ENCODE measurements at regions not wholly inside any gene's neighbourhood (a gene's known extent, or its start where the extent isn't known, plus 50 kb on each side); places are given as distances from the start of the nearest gene placed in this dataset.
A peak's percentile ranks its signal among the peaks of the same experiment; 100 is the strongest.

DNA sequence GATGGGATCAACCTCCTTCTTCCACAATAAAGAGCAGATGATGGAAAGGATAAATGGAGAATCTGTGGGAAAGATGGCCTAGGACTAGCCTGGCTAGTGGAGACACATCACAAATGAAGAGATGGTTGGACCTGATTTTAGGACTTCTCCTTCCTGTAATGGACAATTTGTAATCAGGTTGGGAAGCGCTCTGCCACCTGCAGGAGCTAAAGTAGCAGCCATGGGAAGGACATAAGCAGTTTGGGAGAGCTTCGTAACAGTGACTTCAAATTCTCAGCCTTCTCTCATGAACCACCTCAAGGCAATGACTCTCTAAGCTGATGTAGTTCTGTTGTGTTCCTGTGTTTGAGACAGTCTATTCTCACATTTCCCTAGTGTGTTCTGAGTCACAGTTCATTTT, 137.9 kb upstream of the BMP2 start:
- Histone ChIP-seq H2AFZ (ENCODE audit: low read depth, low read length) (no peak overlapping the region), H3K4me2 (ENCODE audit: low read length) (no peak overlapping the region), H3K36me3 (replicated peaks; ENCODE audit: low read depth, low read length) (no peaks in the 10 kb centered on the region), H3K9ac (ENCODE audit: low read length) (no peak overlapping the region), H3K79me2 (ENCODE audit: low read length) (no peaks in the 10 kb centered on the region), H3K4me1 (ENCODE audit: low read length) (no peaks in the 10 kb centered on the region), H3K27me3 (ENCODE audit: low read depth, low read length) (0 out of 2 replicates have a peak, but pooled peaks cover 5% of the 10 kb centered on the region), H3K9me3 (ENCODE audit: insufficient read depth, low read length) (no peaks in the 10 kb centered on the region), H3K4me3 (ENCODE audit: low read length) (no peak overlapping the region), H3K27ac (ENCODE audit: low read length) (no peak overlapping the region), H4K20me1 (ENCODE audit: insufficient read depth, low read length) (no peaks in the 10 kb centered on the region)
- no peak for TF ChIP-seq EZH2phosphoT487 (IDR thresholded peaks at IDR 0.05; ENCODE audit: low read depth)
- TF ChIP-seq, protein P1, sequence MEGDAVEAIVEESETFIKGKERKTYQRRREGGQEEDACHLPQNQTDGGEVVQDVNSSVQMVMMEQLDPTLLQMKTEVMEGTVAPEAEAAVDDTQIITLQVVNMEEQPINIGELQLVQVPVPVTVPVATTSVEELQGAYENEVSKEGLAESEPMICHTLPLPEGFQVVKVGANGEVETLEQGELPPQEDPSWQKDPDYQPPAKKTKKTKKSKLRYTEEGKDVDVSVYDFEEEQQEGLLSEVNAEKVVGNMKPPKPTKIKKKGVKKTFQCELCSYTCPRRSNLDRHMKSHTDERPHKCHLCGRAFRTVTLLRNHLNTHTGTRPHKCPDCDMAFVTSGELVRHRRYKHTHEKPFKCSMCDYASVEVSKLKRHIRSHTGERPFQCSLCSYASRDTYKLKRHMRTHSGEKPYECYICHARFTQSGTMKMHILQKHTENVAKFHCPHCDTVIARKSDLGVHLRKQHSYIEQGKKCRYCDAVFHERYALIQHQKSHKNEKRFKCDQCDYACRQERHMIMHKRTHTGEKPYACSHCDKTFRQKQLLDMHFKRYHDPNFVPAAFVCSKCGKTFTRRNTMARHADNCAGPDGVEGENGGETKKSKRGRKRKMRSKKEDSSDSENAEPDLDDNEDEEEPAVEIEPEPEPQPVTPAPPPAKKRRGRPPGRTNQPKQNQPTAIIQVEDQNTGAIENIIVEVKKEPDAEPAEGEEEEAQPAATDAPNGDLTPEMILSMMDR (IDR thresholded peaks at IDR 0.05; ENCODE audit: low read depth, low read length) = no peak

DNA sequence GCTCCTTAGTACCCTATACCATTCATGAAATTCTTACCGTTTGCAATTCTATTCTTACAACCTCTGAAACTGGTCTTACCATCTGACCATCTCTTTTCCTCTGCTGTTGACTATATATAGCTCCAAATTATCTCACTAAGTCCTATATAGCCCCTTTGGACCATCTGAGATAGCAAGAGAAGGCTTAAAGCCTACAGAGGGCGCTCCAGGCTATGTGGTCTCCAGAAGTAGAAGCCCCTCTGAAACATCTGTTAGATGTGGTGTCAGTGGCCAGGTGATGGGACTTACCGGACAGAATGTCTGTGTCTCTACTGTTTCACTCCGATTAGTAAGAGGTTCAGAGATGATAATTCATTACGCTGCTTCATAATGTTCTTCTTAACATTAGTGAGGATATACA, 140.7 kb upstream of the BMP2 start:
- no peak overlapping the region for H3K4me3 ChIP-seq (ENCODE audit: low read length)
- TF ChIP-seq, protein P1 (IDR thresholded peaks at IDR 0.05; ENCODE audit: low read depth, low read length) = peak; percentile 17; the same call in 1 of the 2 replicates
- no peak for TF ChIP-seq EZH2phosphoT487 (IDR thresholded peaks at IDR 0.05; ENCODE audit: low read depth)
- H3K9me3 ChIP-seq (ENCODE audit: insufficient read depth, low read length) = no peaks in the 10 kb centered on the region
- H3K36me3 ChIP-seq (replicated peaks; ENCODE audit: low read depth, low read length) = no peaks in the 10 kb centered on the region
- H2AFZ ChIP-seq (ENCODE audit: low read depth, low read length) = no peak overlapping the region
- H3K79me2 ChIP-seq (ENCODE audit: low read length) = no peaks in the 10 kb centered on the region
- no peaks in the 10 kb centered on the region for H4K20me1 ChIP-seq (ENCODE audit: insufficient read depth, low read length)
- no peak overlapping the region for H3K4me2 ChIP-seq (ENCODE audit: low read length)
- H3K9ac ChIP-seq (ENCODE audit: low read length) = no peak overlapping the region
- H3K27me3 ChIP-seq (ENCODE audit: low read depth, low read length) = no peaks in the 10 kb centered on the region
- no peaks in the 10 kb centered on the region for H3K4me1 ChIP-seq (ENCODE audit: low read length)
- H3K27ac ChIP-seq (ENCODE audit: low read length) = no peak overlapping the region

DNA sequence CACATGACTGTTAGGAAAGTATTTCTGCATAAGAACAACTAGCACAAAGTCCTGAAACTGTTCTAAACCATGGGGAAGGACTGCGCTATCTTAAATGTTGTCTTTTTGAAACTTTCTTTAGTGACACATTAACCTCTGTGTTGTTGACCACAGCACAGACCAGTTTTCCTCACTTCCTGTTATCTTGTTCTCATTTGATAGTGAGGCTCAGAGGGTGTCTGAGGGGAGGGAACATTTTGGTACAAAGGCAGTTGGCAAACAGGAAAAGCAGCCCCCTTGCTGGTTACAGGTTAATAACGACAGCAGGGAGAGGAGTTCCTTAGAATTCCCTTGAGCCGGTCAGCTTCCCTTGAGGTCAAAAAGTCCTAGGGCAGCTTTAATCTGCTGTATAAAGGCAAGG, 143.5 kb upstream of the BMP2 start:
- Histone ChIP-seq H3K27me3 (ENCODE audit: low read depth, low read length) (no peaks in the 10 kb centered on the region), H3K27ac (ENCODE audit: low read length) (no peak overlapping the region), H3K9ac (ENCODE audit: low read length) (no peak overlapping the region), H3K4me1 (ENCODE audit: low read length) (no peaks in the 10 kb centered on the region), H3K9me3 (ENCODE audit: insufficient read depth, low read length) (no peaks in the 10 kb centered on the region), H3K4me3 (ENCODE audit: low read length) (no peak overlapping the region), H3K79me2 (ENCODE audit: low read length) (no peaks in the 10 kb centered on the region), H3K4me2 (ENCODE audit: low read length) (no peak overlapping the region), H3K36me3 (replicated peaks; ENCODE audit: low read depth, low read length) (no peaks in the 10 kb centered on the region), H4K20me1 (ENCODE audit: insufficient read depth, low read length) (no peaks in the 10 kb centered on the region), H2AFZ (ENCODE audit: low read depth, low read length) (no peak overlapping the region)
- no peak for TF ChIP-seq EZH2phosphoT487 (IDR thresholded peaks at IDR 0.05; ENCODE audit: low read depth)
- TF ChIP-seq, protein P1 (IDR thresholded peaks at IDR 0.05; ENCODE audit: low read depth, low read length) = no peak

DNA sequence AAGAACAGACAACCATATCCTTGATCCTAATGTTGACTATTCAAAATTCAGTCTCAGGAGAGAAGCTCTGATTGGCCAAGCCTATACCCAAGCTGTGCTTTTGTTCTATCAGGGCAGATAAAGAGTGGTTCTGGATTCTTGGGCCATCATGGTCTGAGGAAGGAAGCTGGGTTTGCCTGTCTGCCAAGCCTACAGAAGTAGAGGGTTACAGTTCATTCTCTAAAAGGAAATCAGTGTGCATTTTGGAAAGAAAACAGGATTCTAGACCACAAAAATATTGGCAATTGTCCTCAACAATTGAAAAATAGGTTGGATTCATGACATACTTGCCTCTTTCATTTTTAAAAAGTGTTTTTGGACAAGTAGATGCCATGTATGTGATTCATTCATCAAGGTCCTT, 145.4 kb upstream of the BMP2 start:
- no peaks in the 10 kb centered on the region for H3K4me1 ChIP-seq (ENCODE audit: low read length)
- H3K79me2 ChIP-seq (ENCODE audit: low read length) = no peaks in the 10 kb centered on the region
- no peaks in the 10 kb centered on the region for H3K27me3 ChIP-seq (ENCODE audit: low read depth, low read length)
- H3K4me3 ChIP-seq (ENCODE audit: low read length) = no peak overlapping the region
- no peak overlapping the region for H3K27ac ChIP-seq (ENCODE audit: low read length)
- H3K9ac ChIP-seq (ENCODE audit: low read length) = no peak overlapping the region
- TF ChIP-seq, protein P1 (IDR thresholded peaks at IDR 0.05; ENCODE audit: low read depth, low read length) = no peak
- no peak for TF ChIP-seq EZH2phosphoT487 (IDR thresholded peaks at IDR 0.05; ENCODE audit: low read depth)
- H4K20me1 ChIP-seq (ENCODE audit: insufficient read depth, low read length) = no peaks in the 10 kb centered on the region
- H2AFZ ChIP-seq (ENCODE audit: low read depth, low read length) = no peak overlapping the region
- no peak overlapping the region for H3K4me2 ChIP-seq (ENCODE audit: low read length)
- no peaks in the 10 kb centered on the region for H3K9me3 ChIP-seq (ENCODE audit: insufficient read depth, low read length)
- H3K36me3 ChIP-seq (replicated peaks; ENCODE audit: low read depth, low read length) = no peaks in the 10 kb centered on the region
